ENCODE measurements at regions not wholly inside any gene's neighbourhood (a gene's known extent, or its start where the extent isn't known, plus 50 kb on each side); places are given as distances from the start of the nearest gene placed in this dataset.

DNA sequence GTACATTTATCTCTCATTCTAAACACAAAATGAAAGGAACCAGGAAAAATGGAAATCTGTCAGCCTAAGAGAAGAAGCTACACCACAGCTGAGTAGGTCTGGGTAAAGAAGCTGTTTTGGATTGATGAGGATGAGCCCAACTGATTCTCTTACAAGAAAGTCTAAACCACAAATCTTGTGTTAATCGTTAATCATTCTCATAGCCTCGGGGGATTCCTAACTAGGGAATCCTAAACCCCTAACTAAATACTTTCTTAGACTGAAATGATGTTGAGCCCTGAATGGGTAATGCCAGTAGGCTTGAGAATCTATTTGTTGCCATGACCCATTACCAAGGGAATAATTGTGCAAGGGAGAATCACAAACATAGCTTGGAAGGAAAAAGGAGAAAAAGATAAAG is 327.5 kb upstream of the SPRY2 start:
- Mint-ChIP-seq H3K27ac (no peak overlapping the region), H3K4me1 (peaks cover 2% of the 10 kb centered on the region), H3K27me3 (no peaks in the 10 kb centered on the region), H3K9me3 (ENCODE audit: insufficient read depth) (peaks cover 4% of the 10 kb centered on the region), H3K4me3 (no peak overlapping the region)
- POLR2A ChIA-PET: no interaction called here
- Histone ChIP-seq H2AFZ (ENCODE audit: insufficient read depth, low read depth, low read length, poor library complexity, severe bottlenecking) (no peak overlapping the region), H3K36me3 (replicated peaks in 1 of 2; ENCODE audit: control extremely low read depth in 1 of 2, control insufficient read depth in 1 of 2, extremely low read depth in 1 of 2, insufficient read depth in 2 of 2, low read length in 1 of 2) (no peaks in the 10 kb centered on the region), H3K27ac (ENCODE audit: low read length in 2 of 2) (no peak overlapping the region), H4K20me1 (ENCODE audit: control insufficient read depth, insufficient read depth, low read length, poor library complexity, severe bottlenecking) (no peaks in the 10 kb centered on the region), H3K4me3 (ENCODE audit: control extremely low read depth in 1 of 5, extremely low read depth in 1 of 5, insufficient read depth in 1 of 5, low read depth in 2 of 5, low read length in 4 of 5) (no peak overlapping the region), H3K9ac (ENCODE audit: low read length) (no peak overlapping the region), H3K9me3 (ENCODE audit: control extremely low read depth in 1 of 3, control insufficient read depth in 2 of 3, insufficient read depth in 1 of 3, low read length in 2 of 3) (peaks cover 0 to 3% (median 0%) of the 10 kb centered on the region in 3 donors), H3K79me2 (ENCODE audit: control insufficient read depth, insufficient read depth, low read length) (no peaks in the 10 kb centered on the region), H3K4me1 (ENCODE audit: control insufficient read depth in 2 of 2, insufficient read depth in 2 of 2, low read length in 2 of 2) (no peaks in the 10 kb centered on the region), H3K4me2 (replicated peaks; ENCODE audit: low read depth, low read length, poor library complexity, severe bottlenecking) (no peak overlapping the region), H3K27me3 (replicated peaks in 1 of 4; ENCODE audit: control extremely low read depth in 1 of 4, control insufficient read depth in 3 of 4, insufficient read depth in 4 of 4, low read length in 3 of 4) (no peaks in the 10 kb centered on the region)
- no CpG with 5 or more reads among the region's 2 CpGs for WGBS (ENCODE audit: insufficient coverage)
- DNase-seq (no peak), ATAC-seq (ENCODE audit: low read depth) (no peak)
- CTCF ChIA-PET: no interaction called here
- intact Hi-C loops (cut with micrococcal nuclease): no loop called here
- TF ChIP-seq EZH2 (IDR thresholded peaks at IDR 0.05; ENCODE audit: borderline replicate concordance, insufficient read depth, low read depth, low read length, poor library complexity, severe bottlenecking): no peak
- TF ChIP-seq, protein P1, sequence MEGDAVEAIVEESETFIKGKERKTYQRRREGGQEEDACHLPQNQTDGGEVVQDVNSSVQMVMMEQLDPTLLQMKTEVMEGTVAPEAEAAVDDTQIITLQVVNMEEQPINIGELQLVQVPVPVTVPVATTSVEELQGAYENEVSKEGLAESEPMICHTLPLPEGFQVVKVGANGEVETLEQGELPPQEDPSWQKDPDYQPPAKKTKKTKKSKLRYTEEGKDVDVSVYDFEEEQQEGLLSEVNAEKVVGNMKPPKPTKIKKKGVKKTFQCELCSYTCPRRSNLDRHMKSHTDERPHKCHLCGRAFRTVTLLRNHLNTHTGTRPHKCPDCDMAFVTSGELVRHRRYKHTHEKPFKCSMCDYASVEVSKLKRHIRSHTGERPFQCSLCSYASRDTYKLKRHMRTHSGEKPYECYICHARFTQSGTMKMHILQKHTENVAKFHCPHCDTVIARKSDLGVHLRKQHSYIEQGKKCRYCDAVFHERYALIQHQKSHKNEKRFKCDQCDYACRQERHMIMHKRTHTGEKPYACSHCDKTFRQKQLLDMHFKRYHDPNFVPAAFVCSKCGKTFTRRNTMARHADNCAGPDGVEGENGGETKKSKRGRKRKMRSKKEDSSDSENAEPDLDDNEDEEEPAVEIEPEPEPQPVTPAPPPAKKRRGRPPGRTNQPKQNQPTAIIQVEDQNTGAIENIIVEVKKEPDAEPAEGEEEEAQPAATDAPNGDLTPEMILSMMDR (IDR thresholded peaks at IDR 0.05): no peak

GRCh38 chr13:80666782-80667552 is 326.0 kb upstream of the SPRY2 start:
- H3K4me1 Mint-ChIP-seq: peaks cover 2% of the 10 kb centered on the region
- WGBS (ENCODE audit: insufficient coverage): no CpG with 5 or more reads among the region's 1 CpG
- ChIA-PET CTCF (no interaction called here), POLR2A (no interaction called here)
- no peaks in the 10 kb centered on the region for H3K36me3 ChIP-seq (replicated peaks in 1 of 2; ENCODE audit: control extremely low read depth in 1 of 2, control insufficient read depth in 1 of 2, extremely low read depth in 1 of 2, insufficient read depth in 2 of 2, low read length in 1 of 2)
- H3K4me2 ChIP-seq (replicated peaks; ENCODE audit: low read depth, low read length, poor library complexity, severe bottlenecking): no peak overlapping the region
- H3K9me3 Mint-ChIP-seq (ENCODE audit: insufficient read depth): no peaks in the 10 kb centered on the region
- H3K4me3 Mint-ChIP-seq: no peak overlapping the region
- H3K27ac ChIP-seq (ENCODE audit: low read length in 2 of 2): no peak overlapping the region
- H3K9ac ChIP-seq (ENCODE audit: low read length): no peak overlapping the region
- DNase-seq (no peak), ATAC-seq (ENCODE audit: low read depth) (no peak)
- intact Hi-C loops (cut with micrococcal nuclease): no loop called here
- H4K20me1 ChIP-seq (ENCODE audit: control insufficient read depth, insufficient read depth, low read length, poor library complexity, severe bottlenecking): no peaks in the 10 kb centered on the region
- no peak overlapping the region for H3K27ac Mint-ChIP-seq
- TF ChIP-seq, protein P1 (IDR thresholded peaks at IDR 0.05): no peak
- TF ChIP-seq EZH2 (IDR thresholded peaks at IDR 0.05; ENCODE audit: borderline replicate concordance, insufficient read depth, low read depth, low read length, poor library complexity, severe bottlenecking): no peak
- H3K27me3 Mint-ChIP-seq: no peaks in the 10 kb centered on the region
- no peaks in the 10 kb centered on the region for H3K4me1 ChIP-seq (ENCODE audit: control insufficient read depth in 2 of 2, insufficient read depth in 2 of 2, low read length in 2 of 2)
- H3K27me3 ChIP-seq (replicated peaks in 1 of 4; ENCODE audit: control extremely low read depth in 1 of 4, control insufficient read depth in 3 of 4, insufficient read depth in 4 of 4, low read length in 3 of 4): no peaks in the 10 kb centered on the region
- no peak overlapping the region for H3K4me3 ChIP-seq (ENCODE audit: control extremely low read depth in 1 of 5, extremely low read depth in 1 of 5, insufficient read depth in 1 of 5, low read depth in 2 of 5, low read length in 4 of 5)
- no peak overlapping the region for H2AFZ ChIP-seq (ENCODE audit: insufficient read depth, low read depth, low read length, poor library complexity, severe bottlenecking)
- H3K79me2 ChIP-seq (ENCODE audit: control insufficient read depth, insufficient read depth, low read length): no peaks in the 10 kb centered on the region
- no peaks in the 10 kb centered on the region for H3K9me3 ChIP-seq (ENCODE audit: control extremely low read depth in 1 of 3, control insufficient read depth in 2 of 3, insufficient read depth in 1 of 3, low read length in 2 of 3)
